ENCODE measurements at regions not wholly inside any gene's neighbourhood (a gene's known extent, or its start where the extent isn't known, plus 50 kb on each side); places are given as distances from the start of the nearest gene placed in this dataset.

DNA sequence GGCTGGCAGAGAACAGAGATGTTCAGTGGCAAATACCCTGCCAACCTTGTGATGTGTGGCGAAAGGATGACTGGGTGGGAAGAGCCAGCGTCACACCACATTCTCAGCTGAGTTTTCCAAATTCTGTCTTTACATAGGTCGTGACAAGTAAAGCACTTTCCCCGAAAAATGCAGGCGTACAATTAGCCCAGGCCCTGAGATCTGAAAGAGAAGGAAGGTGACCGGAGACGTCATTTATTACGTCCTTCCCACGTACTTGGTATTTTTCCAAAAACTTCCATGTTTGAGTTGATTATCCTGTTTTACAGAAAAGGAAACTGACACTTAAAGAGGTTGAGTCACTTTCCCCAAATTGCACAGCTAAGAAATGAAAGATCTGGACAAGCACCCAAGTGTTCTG, 413.3 kb downstream of the PRDM2 start:
- Histone ChIP-seq H3K4me1 (ENCODE audit: control insufficient read depth, extremely low read depth, insufficient read depth, low read length) (no peaks in the 10 kb centered on the region), H2AFZ (ENCODE audit: low read depth, low read length) (no peak overlapping the region), H3K36me3 (ENCODE audit: control insufficient read depth in 2 of 2, extremely low read depth in 1 of 2, insufficient read depth in 2 of 2, low read length in 2 of 2) (no peaks in the 10 kb centered on the region), H3K9me1 (replicated peaks; ENCODE audit: control insufficient read depth, extremely low read depth, insufficient read depth, low read length) (no peaks in the 10 kb centered on the region), H3K9me3 (replicated peaks; ENCODE audit: control insufficient read depth, insufficient read depth, low read length) (peaks cover 2% of the 10 kb centered on the region), H3K4me3 (replicated peaks in 1 of 3; ENCODE audit: insufficient read depth in 1 of 3, low read depth in 1 of 3, low read length in 3 of 3) (no peak overlapping the region), H4K20me1 (replicated peaks; ENCODE audit: control insufficient read depth, extremely low read depth, insufficient read depth, low read length) (no peaks in the 10 kb centered on the region), H3K27me3 (ENCODE audit: control insufficient read depth in 2 of 2, insufficient read depth in 2 of 2, low read length in 2 of 2) (no peaks in the 10 kb centered on the region), H3K9ac (replicated peaks; ENCODE audit: extremely low read depth, insufficient read depth, low read length) (no peak overlapping the region), H3K79me2 (ENCODE audit: control insufficient read depth, insufficient read depth, low read length) (no peaks in the 10 kb centered on the region), H3K4me2 (ENCODE audit: insufficient read depth, low read length) (no peak overlapping the region), H3K27ac (ENCODE audit: insufficient read depth, low read depth, low read length) (no peak overlapping the region)
- ChIA-PET POLR2A (no interaction called here), CTCF (no interaction called here)
- dilution Hi-C loops (cut with MboI; ENCODE audit: extremely low pct_ligation_motif_present, low sequenced_read_pairs): no loop called here
- intact Hi-C loops (cut with micrococcal nuclease): no loop called here
- DNase-seq (ENCODE audit: low read depth, low spot score): no peak
- TF ChIP-seq FOS (IDR thresholded peaks at IDR 0.05; ENCODE audit: borderline replicate concordance, insufficient read depth, low read length): no peak
- TF ChIP-seq POLR2AphosphoS5 (IDR thresholded peaks at IDR 0.05; ENCODE audit: insufficient read depth, low read depth, low read length): no peak
- no peak for TF ChIP-seq JUN (IDR thresholded peaks at IDR 0.05; ENCODE audit: borderline replicate concordance, insufficient read depth, insufficient read length, low read depth)
- no peak for TF ChIP-seq POLR2A (IDR thresholded peaks at IDR 0.05; ENCODE audit: low read depth, low read length)
- TF ChIP-seq, protein P1, sequence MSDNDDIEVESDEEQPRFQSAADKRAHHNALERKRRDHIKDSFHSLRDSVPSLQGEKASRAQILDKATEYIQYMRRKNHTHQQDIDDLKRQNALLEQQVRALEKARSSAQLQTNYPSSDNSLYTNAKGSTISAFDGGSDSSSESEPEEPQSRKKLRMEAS (IDR thresholded peaks at IDR 0.05; ENCODE audit: insufficient read depth, insufficient read length): no peak
- no peak for TF ChIP-seq GATA2 (IDR thresholded peaks at IDR 0.05; ENCODE audit: insufficient read depth, insufficient read length, low read depth, low read length)
- no peak for TF ChIP-seq EZH2 (IDR thresholded peaks at IDR 0.05; ENCODE audit: borderline replicate concordance, low read depth, low read length, severe bottlenecking)
- TF ChIP-seq, protein P2, sequence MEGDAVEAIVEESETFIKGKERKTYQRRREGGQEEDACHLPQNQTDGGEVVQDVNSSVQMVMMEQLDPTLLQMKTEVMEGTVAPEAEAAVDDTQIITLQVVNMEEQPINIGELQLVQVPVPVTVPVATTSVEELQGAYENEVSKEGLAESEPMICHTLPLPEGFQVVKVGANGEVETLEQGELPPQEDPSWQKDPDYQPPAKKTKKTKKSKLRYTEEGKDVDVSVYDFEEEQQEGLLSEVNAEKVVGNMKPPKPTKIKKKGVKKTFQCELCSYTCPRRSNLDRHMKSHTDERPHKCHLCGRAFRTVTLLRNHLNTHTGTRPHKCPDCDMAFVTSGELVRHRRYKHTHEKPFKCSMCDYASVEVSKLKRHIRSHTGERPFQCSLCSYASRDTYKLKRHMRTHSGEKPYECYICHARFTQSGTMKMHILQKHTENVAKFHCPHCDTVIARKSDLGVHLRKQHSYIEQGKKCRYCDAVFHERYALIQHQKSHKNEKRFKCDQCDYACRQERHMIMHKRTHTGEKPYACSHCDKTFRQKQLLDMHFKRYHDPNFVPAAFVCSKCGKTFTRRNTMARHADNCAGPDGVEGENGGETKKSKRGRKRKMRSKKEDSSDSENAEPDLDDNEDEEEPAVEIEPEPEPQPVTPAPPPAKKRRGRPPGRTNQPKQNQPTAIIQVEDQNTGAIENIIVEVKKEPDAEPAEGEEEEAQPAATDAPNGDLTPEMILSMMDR (IDR thresholded peaks at IDR 0.05; ENCODE audit: extremely low read depth in 1 of 2, insufficient read depth in 1 of 2, low read depth in 1 of 2, low read length in 2 of 2): no peak
- TF ChIP-seq MYC (IDR thresholded peaks at IDR 0.05; ENCODE audit: low read depth, low read length): no peak
- no TSS peak for BruUV-seq (replicated peaks)
- FAIRE-seq: no peak
